ENCODE measurements at regions not wholly inside any gene's neighbourhood (a gene's known extent, or its start where the extent isn't known, plus 50 kb on each side); places are given as distances from the start of the nearest gene placed in this dataset.

DNA sequence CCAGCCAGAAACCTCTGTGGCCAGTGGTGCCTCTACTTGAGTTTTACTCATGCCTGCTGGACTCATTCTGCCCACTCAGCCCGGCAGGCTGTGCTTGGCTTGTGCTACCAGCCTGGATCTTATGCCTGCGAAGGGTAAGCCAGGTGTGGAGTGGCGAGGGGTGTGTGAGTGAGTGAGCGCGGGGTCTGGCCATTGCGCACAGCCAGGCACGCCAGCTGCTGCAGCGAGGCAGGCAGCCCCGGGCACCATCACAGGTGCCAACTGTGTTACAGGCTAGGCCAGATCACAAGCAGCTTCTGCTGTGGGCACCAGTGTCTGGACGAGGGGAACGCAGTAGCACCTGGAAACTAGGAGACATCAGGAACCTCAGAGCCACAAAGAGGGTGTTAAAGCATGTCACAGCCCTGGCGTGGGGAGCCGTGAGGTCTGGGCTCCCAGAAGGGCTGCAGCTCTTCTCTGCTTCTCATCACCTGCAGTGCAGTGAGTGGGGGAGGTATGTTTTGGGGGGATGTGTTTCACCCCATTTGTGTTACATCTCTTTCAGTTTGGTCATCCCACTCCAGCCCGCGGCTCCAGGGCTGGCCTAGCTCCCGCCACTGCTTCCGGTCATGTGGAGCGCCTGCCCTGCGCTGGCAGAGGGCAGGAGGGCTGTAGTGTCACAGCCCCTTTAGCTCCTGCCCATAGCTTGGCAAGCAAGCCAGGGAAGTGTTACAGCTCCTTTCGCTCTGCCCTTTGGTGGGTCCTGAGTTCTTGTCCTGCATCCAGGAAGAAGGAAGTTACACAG lies 379.7 kb upstream of the IMPG1 start:
- no peak for DNase-seq (ENCODE audit: low read depth in 1 of 2, low spot score in 1 of 2)
- H3K27me3 ChIP-seq (ENCODE audit: insufficient read depth, poor library complexity, severe bottlenecking) = no peaks in the 10 kb centered on the region
- H3K27ac ChIP-seq (replicated peaks) = no peak overlapping the region
- no peak overlapping the region for H3K4me3 ChIP-seq (replicated peaks; ENCODE audit: insufficient read depth, low read length)
- TF ChIP-seq, protein P1, sequence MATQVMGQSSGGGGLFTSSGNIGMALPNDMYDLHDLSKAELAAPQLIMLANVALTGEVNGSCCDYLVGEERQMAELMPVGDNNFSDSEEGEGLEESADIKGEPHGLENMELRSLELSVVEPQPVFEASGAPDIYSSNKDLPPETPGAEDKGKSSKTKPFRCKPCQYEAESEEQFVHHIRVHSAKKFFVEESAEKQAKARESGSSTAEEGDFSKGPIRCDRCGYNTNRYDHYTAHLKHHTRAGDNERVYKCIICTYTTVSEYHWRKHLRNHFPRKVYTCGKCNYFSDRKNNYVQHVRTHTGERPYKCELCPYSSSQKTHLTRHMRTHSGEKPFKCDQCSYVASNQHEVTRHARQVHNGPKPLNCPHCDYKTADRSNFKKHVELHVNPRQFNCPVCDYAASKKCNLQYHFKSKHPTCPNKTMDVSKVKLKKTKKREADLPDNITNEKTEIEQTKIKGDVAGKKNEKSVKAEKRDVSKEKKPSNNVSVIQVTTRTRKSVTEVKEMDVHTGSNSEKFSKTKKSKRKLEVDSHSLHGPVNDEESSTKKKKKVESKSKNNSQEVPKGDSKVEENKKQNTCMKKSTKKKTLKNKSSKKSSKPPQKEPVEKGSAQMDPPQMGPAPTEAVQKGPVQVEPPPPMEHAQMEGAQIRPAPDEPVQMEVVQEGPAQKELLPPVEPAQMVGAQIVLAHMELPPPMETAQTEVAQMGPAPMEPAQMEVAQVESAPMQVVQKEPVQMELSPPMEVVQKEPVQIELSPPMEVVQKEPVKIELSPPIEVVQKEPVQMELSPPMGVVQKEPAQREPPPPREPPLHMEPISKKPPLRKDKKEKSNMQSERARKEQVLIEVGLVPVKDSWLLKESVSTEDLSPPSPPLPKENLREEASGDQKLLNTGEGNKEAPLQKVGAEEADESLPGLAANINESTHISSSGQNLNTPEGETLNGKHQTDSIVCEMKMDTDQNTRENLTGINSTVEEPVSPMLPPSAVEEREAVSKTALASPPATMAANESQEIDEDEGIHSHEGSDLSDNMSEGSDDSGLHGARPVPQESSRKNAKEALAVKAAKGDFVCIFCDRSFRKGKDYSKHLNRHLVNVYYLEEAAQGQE (IDR thresholded peaks at IDR 0.05; ENCODE audit: insufficient replicate concordance, low read depth) = no peak
- TF ChIP-seq SPI1 (IDR thresholded peaks at IDR 0.05; ENCODE audit: borderline replicate concordance, low read depth) (no peak), GABPA (IDR thresholded peaks at IDR 0.05; ENCODE audit: low read depth) (no peak), POLR2AphosphoS5 (IDR thresholded peaks at IDR 0.05; ENCODE audit: low read depth) (no peak)
- TF ChIP-seq, protein P2, sequence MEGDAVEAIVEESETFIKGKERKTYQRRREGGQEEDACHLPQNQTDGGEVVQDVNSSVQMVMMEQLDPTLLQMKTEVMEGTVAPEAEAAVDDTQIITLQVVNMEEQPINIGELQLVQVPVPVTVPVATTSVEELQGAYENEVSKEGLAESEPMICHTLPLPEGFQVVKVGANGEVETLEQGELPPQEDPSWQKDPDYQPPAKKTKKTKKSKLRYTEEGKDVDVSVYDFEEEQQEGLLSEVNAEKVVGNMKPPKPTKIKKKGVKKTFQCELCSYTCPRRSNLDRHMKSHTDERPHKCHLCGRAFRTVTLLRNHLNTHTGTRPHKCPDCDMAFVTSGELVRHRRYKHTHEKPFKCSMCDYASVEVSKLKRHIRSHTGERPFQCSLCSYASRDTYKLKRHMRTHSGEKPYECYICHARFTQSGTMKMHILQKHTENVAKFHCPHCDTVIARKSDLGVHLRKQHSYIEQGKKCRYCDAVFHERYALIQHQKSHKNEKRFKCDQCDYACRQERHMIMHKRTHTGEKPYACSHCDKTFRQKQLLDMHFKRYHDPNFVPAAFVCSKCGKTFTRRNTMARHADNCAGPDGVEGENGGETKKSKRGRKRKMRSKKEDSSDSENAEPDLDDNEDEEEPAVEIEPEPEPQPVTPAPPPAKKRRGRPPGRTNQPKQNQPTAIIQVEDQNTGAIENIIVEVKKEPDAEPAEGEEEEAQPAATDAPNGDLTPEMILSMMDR (IDR thresholded peaks at IDR 0.05; ENCODE audit: insufficient read depth, low read length) = no peak

DNA sequence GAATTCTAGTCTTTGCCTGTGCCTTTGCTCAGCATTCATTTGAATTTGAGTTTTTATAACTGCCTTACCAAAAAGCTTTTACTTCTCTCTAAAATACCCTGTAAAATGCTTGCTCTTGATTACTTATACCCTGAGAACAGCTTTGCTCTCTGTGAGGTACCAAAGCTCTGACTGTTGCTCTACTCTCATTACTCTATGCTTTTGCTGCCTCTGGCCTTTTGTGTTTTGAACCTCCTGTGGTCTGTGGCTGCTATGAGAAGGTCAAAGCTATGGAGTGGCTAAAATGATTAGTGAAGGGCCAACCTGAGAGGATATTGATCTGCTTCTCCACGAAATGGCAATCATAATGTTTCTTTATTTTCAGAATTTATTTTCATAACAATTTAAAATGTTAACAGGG lies 375.6 kb upstream of the IMPG1 start:
- Histone ChIP-seq H3K27me3 (ENCODE audit: insufficient read depth, poor library complexity, severe bottlenecking) (no peaks in the 10 kb centered on the region), H3K4me3 (replicated peaks; ENCODE audit: insufficient read depth, low read length) (no peak overlapping the region), H3K27ac (replicated peaks) (no peak overlapping the region)
- DNase-seq (ENCODE audit: low read depth in 1 of 2, low spot score in 1 of 2) = no peak
- TF ChIP-seq GABPA (IDR thresholded peaks at IDR 0.05; ENCODE audit: low read depth) = no peak
- no peak for TF ChIP-seq SPI1 (IDR thresholded peaks at IDR 0.05; ENCODE audit: borderline replicate concordance, low read depth)
- TF ChIP-seq POLR2AphosphoS5 (IDR thresholded peaks at IDR 0.05; ENCODE audit: low read depth) = no peak
- TF ChIP-seq, protein P2 (IDR thresholded peaks at IDR 0.05; ENCODE audit: insufficient read depth, low read length) = no peak
- TF ChIP-seq, protein P1 (IDR thresholded peaks at IDR 0.05; ENCODE audit: insufficient replicate concordance, low read depth) = no peak

DNA sequence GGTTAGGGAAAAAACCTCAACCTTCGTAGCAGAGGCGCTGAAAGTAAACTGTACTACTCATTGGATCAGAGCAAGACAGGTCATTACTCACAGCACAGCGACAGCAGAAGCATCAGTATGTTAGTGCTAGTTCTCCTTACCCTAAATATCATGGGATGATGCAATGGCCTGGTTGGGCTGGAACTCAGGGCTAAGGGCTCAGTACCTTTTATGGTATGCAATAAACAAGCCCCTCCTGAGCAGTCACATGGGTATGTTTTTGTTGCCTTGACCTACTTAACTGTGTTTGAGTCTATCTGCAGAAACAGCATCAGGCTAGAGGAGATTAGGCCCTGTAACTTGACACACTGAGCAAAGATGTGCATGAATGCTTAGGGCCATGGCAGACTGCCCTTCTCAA lies 369.4 kb upstream of the IMPG1 start:
- Histone ChIP-seq H3K27me3 (ENCODE audit: insufficient read depth, poor library complexity, severe bottlenecking) (no peaks in the 10 kb centered on the region), H3K4me3 (replicated peaks; ENCODE audit: insufficient read depth, low read length) (no peak overlapping the region), H3K27ac (replicated peaks) (no peak overlapping the region)
- DNase-seq (ENCODE audit: low read depth in 1 of 2, low spot score in 1 of 2) = no peak
- no peak for TF ChIP-seq GABPA (IDR thresholded peaks at IDR 0.05; ENCODE audit: low read depth)
- TF ChIP-seq, protein P2 (IDR thresholded peaks at IDR 0.05; ENCODE audit: insufficient read depth, low read length) = no peak

DNA sequence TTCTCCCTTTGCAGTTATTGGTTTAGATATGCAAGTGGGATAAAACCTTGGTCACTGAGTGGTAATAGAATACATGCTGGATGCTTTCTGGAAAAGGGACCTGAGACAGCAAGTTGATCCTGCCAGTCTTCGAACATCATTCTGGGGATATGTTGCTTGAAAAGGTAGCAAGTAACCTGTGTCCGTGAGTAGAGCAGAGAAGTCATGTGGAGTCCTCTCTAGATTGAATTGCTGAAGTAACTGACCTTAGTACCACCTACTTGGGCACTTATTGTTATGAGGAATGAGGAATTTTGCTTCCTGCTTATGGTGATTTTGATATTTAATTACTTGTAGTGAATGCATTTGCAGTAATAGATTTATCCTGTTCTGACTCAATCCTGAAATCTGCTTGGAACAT lies 367.3 kb upstream of the IMPG1 start:
- Histone ChIP-seq H3K27me3 (ENCODE audit: insufficient read depth, poor library complexity, severe bottlenecking) (no peaks in the 10 kb centered on the region), H3K4me3 (replicated peaks; ENCODE audit: insufficient read depth, low read length) (no peak overlapping the region), H3K27ac (replicated peaks) (no peak overlapping the region)
- TF ChIP-seq, protein P1 (IDR thresholded peaks at IDR 0.05; ENCODE audit: insufficient replicate concordance, low read depth) = no peak
- TF ChIP-seq SPI1 (IDR thresholded peaks at IDR 0.05; ENCODE audit: borderline replicate concordance, low read depth) = no peak
- TF ChIP-seq GABPA (IDR thresholded peaks at IDR 0.05; ENCODE audit: low read depth) = no peak
- TF ChIP-seq, protein P2 (IDR thresholded peaks at IDR 0.05; ENCODE audit: insufficient read depth, low read length) = no peak
- no peak for TF ChIP-seq POLR2AphosphoS5 (IDR thresholded peaks at IDR 0.05; ENCODE audit: low read depth)
- no peak for DNase-seq (ENCODE audit: low read depth in 1 of 2, low spot score in 1 of 2)

Data from HL-60 (cell line).